GM12878 (cell line): ENCODE measurements at regions not wholly inside any gene's neighbourhood (a gene's known extent, or its start where the extent isn't known, plus 50 kb on each side); places are given as distances from the start of the nearest gene placed in this dataset.

Experiments used
- PML ChIP-seq: IDR thresholded peaks from 2 replicates; pipeline ENCODE4 v1.6.1; 2012; ENCODE audit warnings: low read length, inconsistent platforms
- WRNIP1 ChIP-seq: IDR thresholded peaks from 2 replicates; pipeline ENCODE4 v1.6.1; 2011; ENCODE audit warnings: low read depth, low read length, improper control_type of control experiment, borderline replicate concordance
- TF ChIP-seq, protein P1 (sequence below): fragments of 150-350 bp; IDR thresholded peaks from 2 replicates; pipeline ENCODE4 v1.6.1; 2016; ENCODE audit warnings: low read depth, low read length
- TF ChIP-seq, protein P2 (sequence below): fragments of 450-650 bp; IDR thresholded peaks from 2 replicates; pipeline ENCODE4 v1.6.1; 2018; ENCODE audit warnings: mild to moderate bottlenecking, low read depth, moderate library complexity; ENCODE audit not compliant: partially characterized antibody
- TF ChIP-seq, protein P3 (sequence below): fragments of 450-650 bp; IDR thresholded peaks from 2 replicates; pipeline ENCODE4 v1.6.1; 2017; ENCODE audit warnings: antibody characterized with exemption, mild to moderate bottlenecking, moderate library complexity

DNA sequence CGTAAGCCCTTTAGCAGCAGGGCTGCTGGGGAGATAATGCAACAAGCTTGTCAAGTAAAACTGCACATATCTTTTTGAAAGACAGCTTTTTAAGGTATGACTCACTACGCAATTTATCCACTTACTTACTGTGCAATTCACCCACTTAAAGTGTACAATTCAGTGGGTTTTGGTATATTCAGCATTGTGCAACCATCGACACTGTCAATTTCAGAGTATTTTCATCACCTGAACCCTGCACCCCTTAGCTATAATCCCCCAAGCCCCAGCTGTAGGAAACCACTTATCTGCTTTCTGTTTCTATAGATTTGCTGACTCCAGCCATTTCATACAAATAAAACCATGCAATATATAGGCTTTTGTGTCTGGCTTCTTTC is 168.0 kb downstream of the PTPN20 start (continued):
- TF ChIP-seq, protein P1, sequence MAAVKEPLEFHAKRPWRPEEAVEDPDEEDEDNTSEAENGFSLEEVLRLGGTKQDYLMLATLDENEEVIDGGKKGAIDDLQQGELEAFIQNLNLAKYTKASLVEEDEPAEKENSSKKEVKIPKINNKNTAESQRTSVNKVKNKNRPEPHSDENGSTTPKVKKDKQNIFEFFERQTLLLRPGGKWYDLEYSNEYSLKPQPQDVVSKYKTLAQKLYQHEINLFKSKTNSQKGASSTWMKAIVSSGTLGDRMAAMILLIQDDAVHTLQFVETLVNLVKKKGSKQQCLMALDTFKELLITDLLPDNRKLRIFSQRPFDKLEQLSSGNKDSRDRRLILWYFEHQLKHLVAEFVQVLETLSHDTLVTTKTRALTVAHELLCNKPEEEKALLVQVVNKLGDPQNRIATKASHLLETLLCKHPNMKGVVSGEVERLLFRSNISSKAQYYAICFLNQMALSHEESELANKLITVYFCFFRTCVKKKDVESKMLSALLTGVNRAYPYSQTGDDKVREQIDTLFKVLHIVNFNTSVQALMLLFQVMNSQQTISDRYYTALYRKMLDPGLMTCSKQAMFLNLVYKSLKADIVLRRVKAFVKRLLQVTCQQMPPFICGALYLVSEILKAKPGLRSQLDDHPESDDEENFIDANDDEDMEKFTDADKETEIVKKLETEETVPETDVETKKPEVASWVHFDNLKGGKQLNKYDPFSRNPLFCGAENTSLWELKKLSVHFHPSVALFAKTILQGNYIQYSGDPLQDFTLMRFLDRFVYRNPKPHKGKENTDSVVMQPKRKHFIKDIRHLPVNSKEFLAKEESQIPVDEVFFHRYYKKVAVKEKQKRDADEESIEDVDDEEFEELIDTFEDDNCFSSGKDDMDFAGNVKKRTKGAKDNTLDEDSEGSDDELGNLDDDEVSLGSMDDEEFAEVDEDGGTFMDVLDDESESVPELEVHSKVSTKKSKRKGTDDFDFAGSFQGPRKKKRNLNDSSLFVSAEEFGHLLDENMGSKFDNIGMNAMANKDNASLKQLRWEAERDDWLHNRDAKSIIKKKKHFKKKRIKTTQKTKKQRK: no peak
- TF ChIP-seq PML (no peak), WRNIP1 (no peak)
- TF ChIP-seq, protein P2, sequence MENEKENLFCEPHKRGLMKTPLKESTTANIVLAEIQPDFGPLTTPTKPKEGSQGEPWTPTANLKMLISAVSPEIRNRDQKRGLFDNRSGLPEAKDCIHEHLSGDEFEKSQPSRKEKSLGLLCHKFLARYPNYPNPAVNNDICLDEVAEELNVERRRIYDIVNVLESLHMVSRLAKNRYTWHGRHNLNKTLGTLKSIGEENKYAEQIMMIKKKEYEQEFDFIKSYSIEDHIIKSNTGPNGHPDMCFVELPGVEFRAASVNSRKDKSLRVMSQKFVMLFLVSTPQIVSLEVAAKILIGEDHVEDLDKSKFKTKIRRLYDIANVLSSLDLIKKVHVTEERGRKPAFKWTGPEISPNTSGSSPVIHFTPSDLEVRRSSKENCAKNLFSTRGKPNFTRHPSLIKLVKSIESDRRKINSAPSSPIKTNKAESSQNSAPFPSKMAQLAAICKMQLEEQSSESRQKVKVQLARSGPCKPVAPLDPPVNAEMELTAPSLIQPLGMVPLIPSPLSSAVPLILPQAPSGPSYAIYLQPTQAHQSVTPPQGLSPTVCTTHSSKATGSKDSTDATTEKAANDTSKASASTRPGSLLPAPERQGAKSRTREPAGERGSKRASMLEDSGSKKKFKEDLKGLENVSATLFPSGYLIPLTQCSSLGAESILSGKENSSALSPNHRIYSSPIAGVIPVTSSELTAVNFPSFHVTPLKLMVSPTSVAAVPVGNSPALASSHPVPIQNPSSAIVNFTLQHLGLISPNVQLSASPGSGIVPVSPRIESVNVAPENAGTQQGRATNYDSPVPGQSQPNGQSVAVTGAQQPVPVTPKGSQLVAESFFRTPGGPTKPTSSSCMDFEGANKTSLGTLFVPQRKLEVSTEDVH: no peak
- TF ChIP-seq, protein P3, sequence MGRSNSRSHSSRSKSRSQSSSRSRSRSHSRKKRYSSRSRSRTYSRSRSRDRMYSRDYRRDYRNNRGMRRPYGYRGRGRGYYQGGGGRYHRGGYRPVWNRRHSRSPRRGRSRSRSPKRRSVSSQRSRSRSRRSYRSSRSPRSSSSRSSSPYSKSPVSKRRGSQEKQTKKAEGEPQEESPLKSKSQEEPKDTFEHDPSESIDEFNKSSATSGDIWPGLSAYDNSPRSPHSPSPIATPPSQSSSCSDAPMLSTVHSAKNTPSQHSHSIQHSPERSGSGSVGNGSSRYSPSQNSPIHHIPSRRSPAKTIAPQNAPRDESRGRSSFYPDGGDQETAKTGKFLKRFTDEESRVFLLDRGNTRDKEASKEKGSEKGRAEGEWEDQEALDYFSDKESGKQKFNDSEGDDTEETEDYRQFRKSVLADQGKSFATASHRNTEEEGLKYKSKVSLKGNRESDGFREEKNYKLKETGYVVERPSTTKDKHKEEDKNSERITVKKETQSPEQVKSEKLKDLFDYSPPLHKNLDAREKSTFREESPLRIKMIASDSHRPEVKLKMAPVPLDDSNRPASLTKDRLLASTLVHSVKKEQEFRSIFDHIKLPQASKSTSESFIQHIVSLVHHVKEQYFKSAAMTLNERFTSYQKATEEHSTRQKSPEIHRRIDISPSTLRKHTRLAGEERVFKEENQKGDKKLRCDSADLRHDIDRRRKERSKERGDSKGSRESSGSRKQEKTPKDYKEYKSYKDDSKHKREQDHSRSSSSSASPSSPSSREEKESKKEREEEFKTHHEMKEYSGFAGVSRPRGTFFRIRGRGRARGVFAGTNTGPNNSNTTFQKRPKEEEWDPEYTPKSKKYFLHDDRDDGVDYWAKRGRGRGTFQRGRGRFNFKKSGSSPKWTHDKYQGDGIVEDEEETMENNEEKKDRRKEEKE: no peak
